ENCODE measurements at regions not wholly inside any gene's neighbourhood (a gene's known extent, or its start where the extent isn't known, plus 50 kb on each side); places are given as distances from the start of the nearest gene placed in this dataset.

- no peak for TF ChIP-seq POLR2AphosphoS5 (IDR thresholded peaks at IDR 0.05; ENCODE audit: borderline replicate concordance, low read depth, low read length)
- TF ChIP-seq EZH2 (IDR thresholded peaks at IDR 0.05), result no peak
- TF ChIP-seq FOXP2 (optimal IDR thresholded peaks at IDR 0.05; ENCODE audit: control extremely low read depth, extremely low read length, insufficient read depth), result no peak
- Histone ChIP-seq H3K9me3 (ENCODE audit: low read depth, low read length) (no peaks in the 10 kb centered on the region), H3K4me3 (no peak overlapping the region), H3K9ac (ENCODE audit: insufficient read length) (no peak overlapping the region), H3K27ac (no peak overlapping the region), H3K36me3 (ENCODE audit: insufficient read depth, low read length) (no peaks in the 10 kb centered on the region)
- no peak for DNase-seq (ENCODE audit: low read depth, low spot score)
Observed at GRCh38 chr5:103612545-103612944, 50.0 kb upstream of the NUDT12 start.

All from SK-N-MC (cell line).